SIG-M5 treated with dmso at 0.1 percent for 504 hours (cell line): ENCODE measurements at regions not wholly inside any gene's neighbourhood (a gene's known extent, or its start where the extent isn't known, plus 50 kb on each side); places are given as distances from the start of the nearest gene placed in this dataset.
"Not testable (repeated sequence)": the region's sequence is repeated elsewhere in the genome, so short reads cannot be mapped to it uniquely, and the experiment has no call there.

Experiments used
- DNase-seq: peaks from one replicate; lab custom pipeline; 2025; ENCODE audit not compliant: unreplicated experiment; lab: John Stamatoyannopoulos, UW

GRCh38 chr5:1731855-1732237 is 67.8 kb downstream of the MRPL36 start:
- DNase-seq = not testable (repeated sequence)

GRCh38 chr5:1731091-1731639 is 68.5 kb downstream of the MRPL36 start:
- no peak for DNase-seq

GRCh38 chr5:1730487-1730847 is 69.2 kb downstream of the MRPL36 start:
- DNase-seq = no peak

GRCh38 chr5:1729641-1730486 is 69.8 kb downstream of the MRPL36 start:
- DNase-seq = no peak

- DNase-seq = no peak
Measured at GRCh38 chr5:1728846-1729245, 70.8 kb downstream of the MRPL36 start.

GRCh38 chr5:1727571-1727970 is 72.1 kb downstream of the MRPL36 start:
- no peak for DNase-seq

- DNase-seq = no peak
Measured at GRCh38 chr5:1726956-1727355, 72.7 kb downstream of the MRPL36 start.

- no peak for DNase-seq
Measured at GRCh38 chr5:1726469-1726865, 73.2 kb downstream of the MRPL36 start.

GRCh38 chr5:1725641-1726468 is 73.8 kb downstream of the MRPL36 start:
- no peak for DNase-seq

- DNase-seq = no peak
Measured at GRCh38 chr5:1724822-1725602, 74.6 kb downstream of the MRPL36 start.

- no peak for DNase-seq
Measured at GRCh38 chr5:1723957-1724821, 75.4 kb downstream of the MRPL36 start.

GRCh38 chr5:1723476-1723875 is 76.2 kb downstream of the MRPL36 start:
- DNase-seq = no peak

- no peak for DNase-seq
Measured at GRCh38 chr5:1722877-1723276, 76.8 kb downstream of the MRPL36 start.

- DNase-seq = no peak
Measured at GRCh38 chr5:1720396-1721110, 79.1 kb downstream of the MRPL36 start.

- DNase-seq = no peak
Measured at GRCh38 chr5:1719860-1720259, 79.8 kb downstream of the MRPL36 start.

- no peak for DNase-seq
Measured at GRCh38 chr5:1718669-1719068, 81.0 kb downstream of the MRPL36 start.

- not testable (repeated sequence) for DNase-seq
Measured at GRCh38 chr5:1710091-1710490, 89.5 kb downstream of the MRPL36 start.

GRCh38 chr5:1709171-1709803 is 90.3 kb downstream of the MRPL36 start:
- no peak for DNase-seq

- DNase-seq = no peak
Measured at GRCh38 chr5:1708592-1709141, 91.0 kb downstream of the MRPL36 start.
